Caki2 (cell line): ENCODE measurements at regions not wholly inside any gene's neighbourhood (a gene's known extent, or its start where the extent isn't known, plus 50 kb on each side); places are given as distances from the start of the nearest gene placed in this dataset.
"Not testable (repeated sequence)": the region's sequence is repeated elsewhere in the genome, so short reads cannot be mapped to it uniquely, and the experiment has no call there.

ENCODE experiments used
- DNase-seq: peaks from one replicate; pipeline ENCODE4 v3.0.0-alpha.2; 2015; ENCODE audit warnings: low read depth
- in situ Hi-C: cut with HindIII; loops from 2 replicates; pipeline ENCODE4 v1.10.0; 2016; ENCODE audit warnings: low sequenced_read_pairs, low pct_unique_long_range_greater_than_20kb, mixed read lengths

GRCh38 chr7:13656330-13656729 lies 333.1 kb downstream of the ETV1 start:
- no peak for DNase-seq
- in situ Hi-C loops, result no loop called here

DNA sequence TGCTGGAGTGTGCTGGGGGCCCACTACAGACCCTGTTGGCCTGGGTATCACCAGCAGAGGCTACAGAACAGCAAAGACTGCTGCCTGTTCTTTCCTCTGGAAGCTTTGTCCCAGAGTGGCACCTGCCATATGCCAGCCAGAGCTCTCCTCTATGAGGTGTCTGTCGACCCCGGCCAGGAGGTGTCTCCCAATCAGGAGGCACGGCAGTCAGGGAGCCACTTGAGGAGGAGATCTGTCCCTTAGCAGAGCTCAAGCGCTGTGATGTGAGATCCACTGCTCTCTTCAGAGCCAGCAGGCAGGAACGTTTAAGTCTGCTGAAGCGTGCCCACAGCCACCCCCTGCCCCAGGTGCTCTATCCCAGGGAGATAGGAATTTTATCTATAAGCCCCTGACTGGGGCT lies 316.2 kb downstream of the ETV1 start:
- in situ Hi-C loops, result no loop called here

GRCh38 chr7:13682626-13683025 lies 306.8 kb downstream of the ETV1 start:
- in situ Hi-C loops, result no loop called here

More for the DNA sequence above, 316.2 kb downstream of the ETV1 start:
- no peak for DNase-seq

GRCh38 chr7:13687500-13687899 lies 302.0 kb downstream of the ETV1 start:
- no peak for DNase-seq
- in situ Hi-C loops, result no loop called here

More at GRCh38 chr7:13682626-13683025, 306.8 kb downstream of the ETV1 start:
- no peak for DNase-seq

- in situ Hi-C loops, result no loop called here
- no peak for DNase-seq
Measured at GRCh38 chr7:13692548-13692947, 296.9 kb downstream of the ETV1 start.

DNA sequence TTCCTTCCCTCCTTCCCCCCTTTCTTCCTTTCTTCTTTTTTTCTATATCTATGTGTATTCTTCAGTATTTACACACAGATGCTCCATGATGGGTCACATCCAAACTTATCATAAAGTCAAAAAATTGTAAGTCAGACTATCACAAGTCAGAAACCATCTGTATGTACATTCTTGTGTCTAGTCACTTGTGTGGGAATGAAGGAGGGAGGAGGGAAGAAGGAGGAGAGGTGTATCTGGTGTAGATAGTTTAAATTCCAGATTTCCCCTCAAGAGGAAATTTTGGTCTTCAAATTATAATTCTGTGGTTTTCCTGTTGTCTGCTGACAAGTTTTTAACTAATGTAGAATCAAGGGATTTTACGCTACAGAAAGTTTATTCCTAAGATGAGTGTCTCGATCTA lies 287.2 kb downstream of the ETV1 start:
- DNase-seq, result no peak
- in situ Hi-C loops, result no loop called here

- DNase-seq, result no peak
- in situ Hi-C loops, result no loop called here
Measured at GRCh38 chr7:13708670-13709069, 280.8 kb downstream of the ETV1 start.

DNA sequence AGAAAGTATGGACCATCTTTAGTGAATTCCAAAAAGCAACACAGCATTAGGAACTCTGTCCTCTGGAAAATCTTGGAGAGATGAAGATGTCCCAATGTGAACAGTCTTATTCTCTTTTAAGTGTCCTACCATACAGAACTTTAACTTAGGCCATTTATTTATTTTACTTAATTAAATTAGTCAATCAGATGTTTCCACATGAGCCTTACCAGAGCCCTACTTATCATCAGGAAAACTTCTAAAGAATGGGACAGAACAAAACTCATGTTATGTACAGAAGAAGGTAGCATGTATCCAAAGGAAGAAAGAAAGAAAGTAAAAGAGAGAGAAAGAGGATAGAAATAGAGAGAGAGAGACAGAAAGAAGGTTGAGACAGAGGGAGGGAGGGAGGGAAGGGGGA lies 276.4 kb downstream of the ETV1 start:
- in situ Hi-C loops, result no loop called here
- no peak for DNase-seq

DNA sequence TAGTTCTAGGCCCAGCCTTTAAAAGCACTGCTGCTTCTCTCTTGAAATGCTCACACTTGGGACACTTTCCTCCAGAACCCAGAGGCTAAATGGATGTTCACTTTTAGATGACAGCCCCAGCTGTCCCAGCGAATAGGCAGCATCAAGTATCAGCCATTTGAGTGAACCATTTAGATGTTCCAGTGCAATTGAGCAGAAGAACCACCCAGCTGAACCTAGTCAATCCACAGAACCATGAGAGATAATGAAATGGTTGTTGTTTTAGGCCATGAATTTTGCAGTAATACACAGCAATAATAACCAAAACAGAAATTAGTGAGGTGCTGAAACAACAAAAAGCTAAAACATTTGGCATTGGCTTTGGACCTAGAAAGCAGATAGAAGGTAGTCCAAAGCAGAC lies 273.9 kb downstream of the ETV1 start:
- no peak for DNase-seq
- in situ Hi-C loops, result no loop called here

- in situ Hi-C loops, result no loop called here
- no peak for DNase-seq
Measured at GRCh38 chr7:13717031-13717430, 272.4 kb downstream of the ETV1 start.

GRCh38 chr7:13724191-13724976 lies 265.1 kb downstream of the ETV1 start:
- DNase-seq, result no peak
- in situ Hi-C loops, result no loop called here

DNA sequence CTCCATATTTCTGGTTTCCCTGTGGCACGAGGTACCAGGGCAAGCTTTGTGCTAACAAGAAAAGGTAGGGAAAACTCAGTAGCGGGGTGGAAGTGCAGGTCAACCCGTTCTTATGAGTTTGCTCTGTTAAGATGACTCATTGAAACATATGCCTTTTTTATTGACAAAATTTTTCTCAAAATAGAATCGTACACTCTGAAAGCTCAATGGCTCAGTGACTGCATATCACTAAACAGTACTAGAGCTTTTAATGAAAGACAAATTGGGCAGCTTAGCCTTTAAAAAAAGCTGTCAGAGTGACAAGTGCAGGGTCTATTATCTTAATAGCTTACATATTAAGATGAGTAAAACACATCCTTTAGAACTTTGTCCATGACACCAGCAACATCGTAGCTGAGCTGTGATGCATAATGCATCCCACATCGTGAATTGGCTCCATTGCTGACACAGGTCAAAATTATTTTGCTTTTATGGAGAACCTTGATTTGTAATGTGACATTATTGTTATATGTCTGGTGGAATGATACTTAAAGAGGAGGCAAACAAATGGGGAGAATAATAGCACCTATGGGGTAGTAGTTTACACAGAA lies 264.4 kb downstream of the ETV1 start:
- DNase-seq, result peak; percentile 38
- in situ Hi-C loops, result no loop called here

GRCh38 chr7:13725591-13725990 lies 263.9 kb downstream of the ETV1 start:
- in situ Hi-C loops, result no loop called here
- DNase-seq, result no peak

- DNase-seq, result no peak
- in situ Hi-C loops, result no loop called here
Measured at GRCh38 chr7:13727279-13727678, 262.2 kb downstream of the ETV1 start.

- in situ Hi-C loops, result no loop called here
Measured at GRCh38 chr7:13727751-13728150, 261.7 kb downstream of the ETV1 start.

GRCh38 chr7:13728430-13728829 lies 261.0 kb downstream of the ETV1 start:
- in situ Hi-C loops, DNase-seq: not testable (repeated sequence)

More at GRCh38 chr7:13727751-13728150, 261.7 kb downstream of the ETV1 start:
- no peak for DNase-seq

DNA sequence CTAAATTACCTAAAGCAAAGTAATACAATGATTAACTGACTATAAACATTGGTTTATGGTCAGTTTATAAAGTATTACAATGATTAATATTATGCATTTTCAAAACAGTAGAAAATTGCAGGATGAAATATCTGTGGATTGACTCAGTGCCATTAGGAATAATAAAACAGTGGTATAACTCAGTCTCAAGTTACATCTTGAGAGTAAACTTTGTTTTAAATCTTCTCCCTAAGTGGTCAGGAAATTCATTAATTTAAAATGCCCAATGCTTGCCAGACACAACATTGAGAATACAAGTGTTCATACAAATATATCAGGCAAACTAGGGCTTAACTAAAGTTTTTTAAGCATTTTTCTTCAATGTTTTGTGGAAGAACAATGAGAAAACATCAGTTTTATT lies 257.8 kb downstream of the ETV1 start:
- in situ Hi-C loops, result no loop called here
- no peak for DNase-seq

- in situ Hi-C loops, result no loop called here
- no peak for DNase-seq
Measured at GRCh38 chr7:13737563-13737962, 251.9 kb downstream of the ETV1 start.

GRCh38 chr7:13742126-13742525 lies 247.3 kb downstream of the ETV1 start:
- in situ Hi-C loops, result no loop called here
- peak; percentile 47 for DNase-seq

- DNase-seq, result peak; percentile 18
- in situ Hi-C loops, result no loop called here
Measured at GRCh38 chr7:13742811-13743210, 246.7 kb downstream of the ETV1 start.
